Panc1 (cell line): ENCODE measurements at regions not wholly inside any gene's neighbourhood (a gene's known extent, or its start where the extent isn't known, plus 50 kb on each side); places are given as distances from the start of the nearest gene placed in this dataset.

Experiments used
- CTCF ChIP-seq: fragments of 450-650 bp; IDR thresholded peaks from 2 replicates; pipeline ENCODE4 v1.5.1; 2017; ENCODE audit warnings: mild to moderate bottlenecking
- REST ChIP-seq, 2 experiments: IDR thresholded peaks; 2 replicates each; pipeline ENCODE4 v1.6.1; 2011 to 2012; ENCODE audit warnings: low read depth in 2 of 2, control low read depth in 1 of 2, low read length in 1 of 2, mild to moderate bottlenecking in 1 of 2, moderate library complexity in 1 of 2; ENCODE audit not compliant: insufficient read depth in 1 of 2

GRCh38 chr10:17516376-17516775 lies 62.0 kb upstream of the ST8SIA6 start:
- TF ChIP-seq CTCF (no peak), REST (IDR thresholded peaks at IDR 0.05; ENCODE audit: insufficient read depth in 1 of 2, low read depth in 2 of 2, low read length in 1 of 2) (no peak)
